HG02981 (cell line): ENCODE measurements at regions not wholly inside any gene's neighbourhood (a gene's known extent, or its start where the extent isn't known, plus 50 kb on each side); places are given as distances from the start of the nearest gene placed in this dataset.

ENCODE experiments used
- ATAC-seq: cut with Tn5 transposase; IDR thresholded peaks from one replicate; pipeline ENCODE4 v1.9.1; 2021; ENCODE audit warnings: mild to moderate bottlenecking, moderate library complexity; ENCODE audit not compliant: unreplicated experiment

DNA sequence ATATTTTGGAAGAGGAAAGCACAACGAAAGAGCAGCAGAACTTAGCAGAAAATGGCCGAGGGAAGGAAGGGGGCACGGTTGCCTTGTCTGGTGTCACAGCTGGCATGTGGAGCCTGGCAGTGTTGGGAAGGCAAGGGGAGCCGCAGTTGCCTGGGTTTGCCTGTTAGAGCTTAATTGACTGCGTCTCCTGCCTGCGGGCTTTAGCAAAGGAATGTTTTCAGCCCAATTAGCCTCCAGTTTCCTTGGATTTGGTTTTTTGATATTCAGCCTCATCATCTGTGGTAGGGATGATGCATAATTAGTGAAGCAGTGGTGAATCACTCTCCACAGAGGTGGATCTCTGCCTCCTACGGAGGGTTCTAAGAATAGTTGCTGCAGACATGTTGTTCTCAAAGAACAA, 832.6 kb downstream of the QKI start:
- ATAC-seq: no peak

DNA sequence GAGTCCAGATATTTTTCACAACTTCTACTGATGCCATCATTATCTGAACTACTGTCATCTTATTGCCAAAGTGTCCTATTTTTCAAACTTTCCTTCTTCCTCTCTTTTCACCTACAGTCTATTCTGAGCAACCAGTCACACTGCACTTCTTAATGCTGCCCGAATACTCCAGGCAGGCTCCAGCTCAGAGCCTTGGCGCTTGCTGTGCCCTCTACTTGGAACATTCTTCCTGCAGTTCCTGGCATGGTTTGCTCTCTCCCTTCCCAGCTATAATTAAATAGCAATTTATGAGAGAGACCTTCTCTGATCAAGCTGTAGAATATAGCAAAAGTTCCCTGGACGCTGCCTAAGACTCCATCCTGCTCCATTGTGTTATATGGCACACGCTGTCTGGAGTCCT, 831.6 kb downstream of the QKI start:
- ATAC-seq: no peak

DNA sequence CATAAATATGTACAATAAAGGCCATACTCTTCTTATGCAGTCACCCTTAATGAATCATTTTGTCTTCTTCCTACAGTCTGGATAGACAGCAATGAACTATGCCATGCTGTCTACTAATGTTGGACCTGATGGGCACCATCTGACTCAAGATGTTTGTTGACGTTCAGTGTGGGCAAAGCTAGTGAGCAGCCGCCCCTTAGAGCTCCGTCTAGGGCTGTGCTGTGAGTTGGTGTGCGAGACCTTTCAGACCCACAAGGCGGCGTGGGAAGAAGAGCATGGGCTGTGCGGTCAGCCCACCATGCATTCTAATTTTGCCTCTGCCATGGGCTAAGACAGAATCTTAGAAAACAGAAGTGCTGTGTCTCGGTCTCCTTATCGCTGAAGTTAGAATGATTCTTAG, 829.4 kb downstream of the QKI start:
- ATAC-seq: no peak

DNA sequence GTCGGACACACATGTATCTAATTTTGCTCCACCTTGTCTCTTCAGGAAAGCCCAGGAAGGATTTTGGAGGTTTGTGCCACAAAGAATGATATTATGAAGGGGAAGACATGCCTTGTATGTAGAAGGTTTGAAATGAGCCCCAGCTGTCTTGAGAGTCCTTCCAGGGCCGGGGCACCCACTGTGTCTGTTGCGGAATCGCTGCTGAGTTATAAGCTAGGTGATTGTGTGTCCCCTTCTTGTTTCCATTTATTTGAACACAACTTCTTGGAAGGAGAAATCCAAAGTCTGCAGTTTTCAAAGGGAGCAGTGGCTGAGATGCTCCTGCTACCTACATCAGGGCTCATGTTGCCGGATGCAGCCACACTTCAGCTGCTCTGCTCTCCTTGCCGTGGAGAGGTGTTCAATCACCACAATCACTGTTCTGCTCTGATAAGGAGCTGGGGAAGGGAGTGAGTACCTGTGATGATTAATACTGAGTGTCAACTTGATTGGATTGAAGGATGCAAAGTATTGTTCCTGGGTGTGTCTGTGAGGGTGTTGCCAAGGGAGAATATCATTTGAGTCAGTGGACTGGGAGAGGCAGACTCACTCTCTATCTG, 828.6 kb downstream of the QKI start:
- ATAC-seq: no peak

DNA sequence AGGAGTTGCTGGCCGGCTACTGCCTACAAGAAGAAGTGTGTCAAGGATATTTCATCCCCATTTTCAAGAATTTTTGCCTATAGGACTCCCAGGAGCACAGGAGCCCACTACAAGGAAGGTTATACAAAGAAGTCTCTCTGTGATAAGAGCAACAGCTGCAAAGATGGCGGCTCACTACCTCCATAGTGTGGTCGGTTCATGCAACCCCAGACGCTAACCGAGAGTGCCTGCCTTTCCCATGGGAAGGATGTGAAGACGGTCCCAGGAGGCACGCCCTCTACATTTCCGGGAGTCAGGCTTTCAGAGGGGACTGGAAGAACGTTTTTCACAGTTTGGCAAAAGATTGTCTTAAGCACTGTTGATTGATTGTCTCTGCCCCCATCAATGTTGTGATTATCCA, 816.3 kb downstream of the QKI start:
- ATAC-seq: no peak

DNA sequence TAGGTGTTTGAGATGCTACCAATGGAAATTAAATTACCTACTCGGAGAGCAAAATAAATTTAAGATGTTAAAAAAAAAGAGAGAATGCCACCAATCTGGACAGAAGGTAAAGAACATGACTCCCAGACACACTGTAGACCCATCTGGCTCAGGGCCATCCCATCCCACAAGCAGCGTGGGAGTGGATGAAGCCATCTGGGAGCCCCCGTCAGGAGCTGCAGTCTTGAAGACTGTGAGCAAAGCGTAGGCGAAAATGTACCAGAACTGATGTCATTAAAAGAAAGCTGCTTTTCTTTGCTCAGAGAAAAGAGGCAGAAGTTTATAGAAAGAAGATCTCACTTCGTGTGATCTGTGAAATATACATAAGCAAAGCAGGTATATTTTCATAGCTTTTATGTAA, 815.7 kb downstream of the QKI start:
- no peak for ATAC-seq

DNA sequence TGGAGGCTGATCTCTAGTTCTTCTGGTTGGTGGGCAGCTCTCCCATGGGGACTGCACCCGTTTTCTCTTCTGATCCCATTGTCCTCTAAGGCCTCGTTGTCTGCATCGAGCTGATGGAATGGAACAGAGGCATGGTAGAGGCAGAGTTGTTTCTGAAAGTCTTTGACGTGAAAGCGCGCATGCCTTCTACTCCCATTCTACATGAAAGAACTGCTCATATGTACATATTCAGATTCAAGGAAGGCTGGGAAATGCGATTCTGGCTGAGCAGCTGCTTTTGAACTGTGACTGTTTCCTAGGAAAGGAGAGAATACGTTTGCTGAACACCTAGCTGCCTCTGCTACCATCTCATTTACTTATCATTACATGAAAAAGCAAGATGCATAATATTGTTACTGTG, 815.2 kb downstream of the QKI start:
- no peak for ATAC-seq

DNA sequence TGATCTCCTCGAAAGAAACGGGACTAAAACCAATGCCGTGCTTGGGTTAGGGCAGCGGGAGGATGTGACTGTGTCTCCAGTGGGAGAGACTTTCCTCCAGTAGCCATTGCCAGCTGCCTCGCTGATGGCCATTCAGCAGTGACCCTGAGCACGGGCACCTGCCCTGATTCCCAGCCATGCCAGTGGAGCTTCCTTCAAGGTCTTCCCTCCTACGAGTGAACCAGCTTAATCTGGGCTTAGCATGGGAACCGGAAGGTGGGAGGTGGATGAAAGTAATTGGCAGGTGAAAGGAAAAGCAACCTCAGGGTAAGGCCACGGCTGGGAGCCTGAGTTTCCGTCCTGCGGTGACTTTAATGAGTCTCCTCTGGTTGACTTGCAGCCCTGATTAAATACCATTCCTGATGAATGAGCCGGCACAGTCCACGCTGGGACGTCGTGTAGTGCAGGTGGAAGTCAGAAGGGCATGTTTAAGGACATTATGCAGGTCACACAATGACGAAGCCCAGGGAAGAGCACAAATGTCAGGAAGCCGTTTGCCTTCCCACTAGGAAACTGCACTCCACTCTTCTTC, 813.5 kb downstream of the QKI start:
- no peak for ATAC-seq

DNA sequence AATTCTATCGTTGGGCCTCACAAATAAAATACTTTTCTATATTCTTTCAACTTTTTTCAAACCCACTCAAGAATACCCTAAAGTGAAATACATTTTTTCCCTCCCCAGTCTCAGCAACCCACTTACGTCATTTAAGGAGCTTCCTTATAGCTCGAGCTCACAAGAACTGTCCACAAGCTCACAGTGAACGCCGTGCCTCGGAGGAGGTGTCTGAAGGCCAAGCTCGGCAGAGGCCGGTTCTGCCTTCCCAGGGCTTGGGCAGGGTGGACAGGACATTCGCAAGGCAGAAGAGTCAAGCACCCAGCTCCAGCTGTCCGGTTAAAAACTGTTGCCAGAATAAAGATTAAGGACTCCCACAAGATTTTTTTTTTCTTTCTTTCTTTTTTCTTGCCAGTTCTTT, 802.3 kb downstream of the QKI start:
- ATAC-seq: no peak

DNA sequence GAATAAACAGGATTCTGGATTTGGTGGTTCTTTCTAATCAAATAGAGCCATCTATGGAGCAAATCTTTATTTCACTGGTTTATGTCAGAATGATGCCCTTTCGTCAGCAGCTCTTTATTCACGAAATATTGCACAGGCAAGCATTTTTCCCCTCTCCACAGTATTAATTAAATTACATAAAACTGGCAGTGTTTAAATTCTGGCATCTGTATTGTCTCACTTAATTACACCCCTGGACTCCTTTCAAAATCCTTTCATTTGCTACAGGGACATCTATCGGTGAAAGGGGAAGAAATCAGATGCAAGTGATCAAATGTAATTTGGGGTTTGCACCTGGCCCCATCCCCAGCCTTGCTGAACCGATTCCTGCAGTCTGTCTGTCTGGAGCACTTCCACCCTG, 801.9 kb downstream of the QKI start:
- ATAC-seq: no peak

DNA sequence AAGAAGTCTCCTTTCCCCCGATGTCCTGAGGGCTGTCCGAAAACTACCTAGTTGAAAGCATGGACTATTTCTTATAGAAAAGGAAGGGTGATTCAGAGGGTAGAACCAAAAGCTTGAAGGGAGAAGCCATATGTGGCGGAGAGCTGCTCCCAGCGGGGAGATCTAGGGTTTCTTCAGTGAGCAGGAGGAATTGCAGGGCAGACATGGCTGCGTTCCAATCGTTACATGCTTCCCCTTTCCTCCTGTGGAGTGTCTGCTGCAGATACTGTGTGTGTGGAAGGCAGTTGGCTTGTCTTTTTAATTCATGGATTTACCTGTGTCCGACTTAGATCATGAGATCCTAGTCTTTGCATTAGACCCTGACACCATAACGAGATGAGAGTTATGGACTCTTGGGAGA, 799.5 kb downstream of the QKI start:
- ATAC-seq: no peak

DNA sequence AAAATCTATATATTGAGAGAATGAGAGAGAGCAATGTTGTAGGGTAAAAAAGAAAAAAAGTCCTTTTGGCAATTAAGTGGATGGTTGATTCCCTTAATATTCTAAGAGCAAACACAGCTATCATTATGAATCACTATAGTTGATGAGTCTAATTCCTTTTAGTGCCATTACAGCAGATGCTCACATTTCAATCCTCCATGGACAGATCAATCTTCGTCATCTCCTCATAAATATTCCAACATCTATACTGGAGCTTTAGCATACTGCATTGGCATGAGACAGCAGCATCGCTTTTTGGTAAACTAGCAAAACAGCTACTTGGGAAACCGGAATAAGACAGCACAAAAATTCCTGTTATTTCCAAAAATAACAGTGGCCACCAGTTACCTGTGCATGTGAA, 796.7 kb downstream of the QKI start:
- ATAC-seq: no peak

DNA sequence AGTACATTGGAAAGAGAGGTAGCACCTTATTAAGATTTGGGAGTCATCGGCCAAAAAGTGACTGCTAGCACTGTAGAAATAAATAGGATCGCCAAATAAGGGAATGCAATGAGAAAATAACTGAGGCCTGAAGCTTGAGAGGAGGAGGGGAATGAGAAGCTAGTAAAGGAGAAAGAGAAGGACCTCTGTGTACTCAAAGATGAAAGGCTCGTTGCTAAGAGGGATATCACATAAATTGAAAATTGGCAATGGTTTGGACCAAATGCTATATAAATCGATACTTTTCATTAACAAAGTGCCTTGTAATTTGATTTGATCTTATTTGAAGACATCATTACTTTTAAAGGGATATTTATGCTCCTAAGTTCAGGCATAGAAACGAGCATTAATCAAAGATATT, 796.3 kb downstream of the QKI start:
- ATAC-seq: no peak

DNA sequence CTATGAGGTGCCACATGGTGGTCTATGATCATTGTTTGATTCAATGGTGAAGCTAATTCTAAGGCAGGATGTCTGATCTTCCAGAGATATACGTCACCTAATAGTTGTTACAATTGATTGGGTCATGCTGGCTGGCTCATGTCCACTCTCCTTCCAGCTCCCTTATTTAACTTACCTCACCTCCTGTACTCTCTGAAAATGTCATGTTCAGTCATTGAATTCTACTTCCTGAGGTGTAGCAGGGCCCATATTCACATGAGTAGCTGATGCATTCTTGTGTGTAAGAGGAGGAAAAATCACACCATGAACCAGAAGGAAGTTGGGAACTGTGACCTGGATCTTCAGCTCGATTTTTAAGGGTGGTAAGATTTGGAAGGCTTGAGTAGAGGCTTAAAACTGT, 795.8 kb downstream of the QKI start:
- ATAC-seq: no peak

DNA sequence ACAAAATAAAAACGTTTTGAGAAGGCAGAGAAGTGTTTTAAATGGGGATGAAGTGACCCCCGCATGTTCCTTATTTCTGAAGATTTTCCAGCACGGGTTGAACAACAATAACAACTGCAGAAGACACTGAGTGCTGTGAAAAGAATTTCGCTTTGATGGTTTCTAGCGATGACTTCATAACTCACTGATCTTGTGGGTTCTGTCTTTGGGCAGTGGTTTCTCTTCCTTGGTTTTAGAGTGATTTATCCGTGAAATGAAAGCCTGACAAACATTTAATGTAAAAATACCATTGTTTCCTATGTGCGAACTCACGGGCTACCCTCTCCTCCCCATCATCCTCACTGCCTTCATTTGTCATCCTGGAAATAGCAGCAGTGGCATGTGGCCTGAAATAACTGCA, 793.9 kb downstream of the QKI start:
- no peak for ATAC-seq

DNA sequence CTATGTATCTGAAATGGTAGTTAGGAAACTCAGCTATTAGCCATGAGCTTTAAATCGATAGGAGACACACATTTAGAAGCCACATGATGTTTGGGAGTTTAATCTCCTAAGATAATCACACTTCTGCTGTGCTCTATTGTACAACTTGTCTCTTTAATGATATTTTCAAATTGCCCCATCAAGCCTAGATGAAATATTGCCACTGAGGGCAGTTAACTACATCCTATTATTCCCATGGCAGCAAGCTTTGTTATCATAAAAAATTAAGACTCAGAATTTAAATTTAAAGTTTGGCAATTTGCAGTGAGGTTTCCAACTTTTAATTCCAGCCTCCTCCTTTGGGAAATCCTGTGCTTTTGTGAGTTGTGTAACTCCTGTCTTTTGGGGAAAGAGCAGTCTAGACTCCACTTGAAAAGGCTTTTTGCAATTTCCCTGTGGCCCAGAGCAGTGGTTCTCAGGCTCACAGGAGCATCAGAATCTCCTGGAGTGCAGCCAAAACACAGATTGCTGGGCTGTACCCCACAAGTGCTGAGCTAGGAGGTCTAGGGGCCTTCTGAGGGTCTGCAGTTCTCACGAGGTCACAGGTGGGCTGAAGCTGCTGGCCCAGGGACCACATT, 792.4 kb downstream of the QKI start:
- ATAC-seq: no peak

DNA sequence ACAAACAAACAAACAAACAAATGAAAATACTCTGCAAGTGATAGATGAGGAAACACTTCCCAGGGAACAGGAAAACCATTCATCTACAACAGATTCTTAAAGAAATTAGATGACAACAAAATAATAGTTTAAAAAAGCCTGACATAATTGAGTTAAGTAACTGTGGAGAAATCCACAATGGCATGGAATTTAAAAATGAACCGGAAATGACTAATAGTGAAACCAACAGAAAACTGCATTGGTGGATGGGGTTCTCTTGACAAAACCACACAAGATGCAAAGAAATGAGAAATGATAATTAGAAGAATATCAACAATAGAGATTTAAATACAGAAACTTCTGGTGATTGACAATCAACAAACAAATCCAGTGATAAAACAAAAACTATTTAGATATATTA, 785.6 kb downstream of the QKI start:
- no peak for ATAC-seq

DNA sequence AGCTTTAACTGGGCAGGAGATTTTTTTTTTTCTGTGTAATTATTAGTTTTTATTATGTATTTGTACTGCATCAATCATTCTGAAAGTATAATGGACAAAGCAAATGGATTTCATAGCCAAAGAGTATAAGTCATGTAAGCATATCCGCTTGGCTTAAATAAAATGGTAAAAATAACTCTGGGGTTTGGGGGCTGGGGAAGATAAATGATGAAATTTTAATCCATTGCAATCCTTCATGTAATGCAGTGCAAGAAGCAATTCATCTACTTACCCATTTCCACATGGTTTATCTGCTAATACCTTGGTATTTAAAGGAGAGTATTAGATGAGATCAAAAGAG, 781.4 kb downstream of the QKI start:
- ATAC-seq: no peak

DNA sequence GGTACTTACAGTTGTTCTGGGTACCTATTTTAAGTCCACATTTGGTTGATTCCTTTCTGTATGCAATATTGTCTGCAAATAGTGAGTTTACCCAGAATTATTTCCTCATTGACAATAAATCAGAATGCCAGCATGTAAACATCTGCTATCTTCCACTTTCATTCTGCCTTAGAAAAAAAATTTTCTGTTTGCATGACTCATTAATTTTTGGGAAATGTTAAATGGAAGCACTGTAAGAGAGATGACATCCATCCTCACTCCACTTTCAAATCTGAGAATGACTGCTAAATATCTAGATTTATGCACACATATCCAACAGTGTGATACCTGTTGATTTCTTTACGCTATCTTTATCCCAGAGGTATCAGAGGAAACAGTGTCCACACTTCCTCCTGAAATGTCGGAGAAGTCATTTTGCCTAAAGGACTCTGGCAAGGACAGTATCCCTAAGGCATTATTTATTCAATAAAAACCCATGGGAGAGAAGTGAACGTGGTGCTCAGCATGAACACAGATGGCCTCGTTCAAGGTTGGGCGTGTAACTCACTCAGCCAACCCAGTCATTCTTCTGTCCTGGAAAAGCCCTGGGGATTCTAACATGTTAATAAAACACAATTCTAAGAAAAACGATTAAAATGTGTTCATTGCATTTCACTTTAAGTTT, 780.9 kb downstream of the QKI start:
- ATAC-seq: no peak

DNA sequence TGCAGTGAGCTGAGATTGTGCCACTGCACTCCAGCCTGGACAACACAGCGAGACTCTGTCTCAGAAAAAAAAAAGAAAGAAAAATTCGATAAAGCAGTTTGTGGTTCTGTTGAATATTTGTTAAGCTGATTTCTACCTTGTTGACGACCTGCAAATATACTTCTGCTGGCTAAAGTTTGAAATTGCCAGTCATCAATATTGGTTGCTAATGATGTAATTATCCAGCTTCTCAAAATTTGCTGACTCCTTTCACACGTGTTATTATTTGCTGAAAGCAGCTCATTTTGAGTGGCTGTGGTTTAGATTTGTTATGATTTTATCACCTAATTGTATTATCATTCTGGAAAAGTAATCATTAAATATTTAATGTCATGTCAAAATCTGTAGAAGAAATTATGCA, 774.3 kb downstream of the QKI start:
- ATAC-seq: no peak

DNA sequence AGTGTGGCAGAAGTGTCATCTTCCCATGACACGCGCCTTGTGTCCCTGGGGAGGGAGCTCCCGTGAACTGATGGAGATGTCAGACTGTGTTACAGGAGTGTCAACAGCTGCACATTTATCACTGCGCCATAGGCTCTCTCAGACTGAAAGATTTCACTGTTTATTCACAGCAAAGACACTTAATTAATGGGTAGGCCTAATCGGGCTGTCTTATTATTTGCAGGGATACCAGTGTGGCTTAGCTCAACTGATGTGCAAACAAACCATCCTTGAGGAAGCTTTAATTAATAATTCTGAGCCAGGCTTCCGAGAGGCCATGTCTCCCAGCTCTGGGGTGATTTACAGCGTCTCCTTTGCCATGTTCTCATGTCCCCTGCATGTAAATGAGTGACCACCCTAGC, 771.0 kb downstream of the QKI start:
- ATAC-seq: no peak

DNA sequence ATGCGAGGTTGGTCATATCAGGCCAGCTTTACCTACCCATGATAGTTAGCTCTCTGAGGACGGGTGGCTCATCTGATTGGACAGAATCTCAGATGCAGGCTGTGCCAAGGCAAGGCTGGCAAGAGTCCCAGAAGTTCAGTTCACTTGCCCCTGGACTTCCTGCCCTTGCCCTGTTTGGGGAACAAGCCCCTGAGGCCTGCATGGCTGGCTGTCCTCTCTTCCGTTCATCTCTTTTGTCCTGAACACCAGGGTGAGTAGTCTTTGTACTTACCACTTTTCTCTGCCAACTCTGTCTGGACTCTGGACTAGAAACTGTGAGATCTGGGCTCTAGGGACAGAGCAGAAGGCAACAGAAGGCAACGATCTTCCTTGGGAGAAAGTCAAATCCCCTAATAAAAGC, 769.9 kb downstream of the QKI start:
- no peak for ATAC-seq
